ENCODE measurements at regions not wholly inside any gene's neighbourhood (a gene's known extent, or its start where the extent isn't known, plus 50 kb on each side); places are given as distances from the start of the nearest gene placed in this dataset.

GRCh38 chr9:17955409-17955808, 376.5 kb downstream of the SH3GL2 start:
- BruUV-seq (replicated peaks) = no TSS peak
- 4% methylated on average over 2 of the region's 2 CpGs for WGBS (ENCODE audit: insufficient coverage, insufficient replicate concordance, low lambda C conversion rate, missing lambda C conversion rate)
- in situ Hi-C loops (cut with MboI) = no loop called here

GRCh38 chr9:17958363-17958762, 379.5 kb downstream of the SH3GL2 start:
- intact Hi-C loops (cut with micrococcal nuclease; ENCODE audit: unreplicated experiment) (no loop called here), in situ Hi-C loops (cut with MboI) (no loop called here)
- Histone ChIP-seq H4K20me1 (ENCODE audit: control insufficient read depth, insufficient read depth) (no peaks in the 10 kb centered on the region), H3K27me3 (replicated peaks in 1 of 2; ENCODE audit: control insufficient read depth in 2 of 2, insufficient read depth in 2 of 2, low read length in 1 of 2) (no peaks in the 10 kb centered on the region; a peak in 1 of 4 replicates), H3K79me2 (ENCODE audit: control insufficient read depth, insufficient read depth, low read length) (no peaks in the 10 kb centered on the region), H3K4me3 (no peak overlapping the region), H3K9ac (ENCODE audit: control insufficient read depth, insufficient read depth, low read length) (no peak overlapping the region), H3K27ac (ENCODE audit: control insufficient read depth, insufficient read depth) (no peak overlapping the region), H3K4me1 (ENCODE audit: control insufficient read depth, insufficient read depth, low read length) (no peaks in the 10 kb centered on the region), H2AFZ (ENCODE audit: control insufficient read depth, low read depth, low read length) (no peak overlapping the region), H3K4me2 (ENCODE audit: control insufficient read depth, insufficient read depth) (no peak overlapping the region), H3K36me3 (ENCODE audit: control insufficient read depth in 2 of 2, insufficient read depth in 2 of 2, low read length in 1 of 2) (no peaks in the 10 kb centered on the region), H3K9me3 (replicated peaks; ENCODE audit: control insufficient read depth, insufficient read depth, low read length) (no peaks in the 10 kb centered on the region)
- no peak for TF ChIP-seq EP300 (IDR thresholded peaks at IDR 0.05; ENCODE audit: borderline replicate concordance in 1 of 2, control insufficient read depth in 1 of 2, low read depth in 2 of 2, low read length in 2 of 2)
- TF ChIP-seq NR2C1 (IDR thresholded peaks at IDR 0.05) = no peak
- TF ChIP-seq, protein P1, sequence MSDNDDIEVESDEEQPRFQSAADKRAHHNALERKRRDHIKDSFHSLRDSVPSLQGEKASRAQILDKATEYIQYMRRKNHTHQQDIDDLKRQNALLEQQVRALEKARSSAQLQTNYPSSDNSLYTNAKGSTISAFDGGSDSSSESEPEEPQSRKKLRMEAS (IDR thresholded peaks at IDR 0.05; ENCODE audit: low read depth, low read length) = no peak
- CTCF ChIA-PET = no interaction called here
- RAD21 ChIA-PET (ENCODE audit: unreplicated experiment) = no interaction called here
- 19% methylated on average over 2 of the region's 2 CpGs for WGBS (ENCODE audit: insufficient coverage, insufficient replicate concordance, low lambda C conversion rate, missing lambda C conversion rate)
- ATAC-seq (no peak), FAIRE-seq (no peak), DNase-seq (ENCODE audit: low read depth, low spot score) (no peak)
- BruUV-seq (replicated peaks) = no TSS peak
- SMC1A ChIA-PET (ENCODE audit: uncharacterized antibody, unreplicated experiment) = no interaction called here
- POLR2A ChIA-PET = no interaction called here

More at GRCh38 chr9:17955409-17955808, 376.5 kb downstream of the SH3GL2 start:
- Histone ChIP-seq H3K27ac (ENCODE audit: control insufficient read depth, insufficient read depth) (no peak overlapping the region), H3K9ac (ENCODE audit: control insufficient read depth, insufficient read depth, low read length) (no peak overlapping the region), H3K4me2 (ENCODE audit: control insufficient read depth, insufficient read depth) (no peak overlapping the region), H3K4me3 (no peak overlapping the region), H3K9me3 (replicated peaks; ENCODE audit: control insufficient read depth, insufficient read depth, low read length) (no peaks in the 10 kb centered on the region), H2AFZ (ENCODE audit: control insufficient read depth, low read depth, low read length) (no peak overlapping the region), H3K36me3 (ENCODE audit: control insufficient read depth in 2 of 2, insufficient read depth in 2 of 2, low read length in 1 of 2) (no peaks in the 10 kb centered on the region), H4K20me1 (ENCODE audit: control insufficient read depth, insufficient read depth) (no peaks in the 10 kb centered on the region), H3K4me1 (ENCODE audit: control insufficient read depth, insufficient read depth, low read length) (no peaks in the 10 kb centered on the region), H3K27me3 (replicated peaks in 1 of 2; ENCODE audit: control insufficient read depth in 2 of 2, insufficient read depth in 2 of 2, low read length in 1 of 2) (no peaks in the 10 kb centered on the region; a peak in 1 of 4 replicates), H3K79me2 (ENCODE audit: control insufficient read depth, insufficient read depth, low read length) (no peaks in the 10 kb centered on the region)
- intact Hi-C loops (cut with micrococcal nuclease; ENCODE audit: unreplicated experiment) = no loop called here
- POLR2A ChIA-PET = no interaction called here
- RAD21 ChIA-PET (ENCODE audit: unreplicated experiment) = no interaction called here
- CTCF ChIA-PET = no interaction called here
- SMC1A ChIA-PET (ENCODE audit: uncharacterized antibody, unreplicated experiment) = no interaction called here
- no peak for FAIRE-seq
- ATAC-seq = no peak
- no peak for TF ChIP-seq CREB1 (IDR thresholded peaks at IDR 0.05; ENCODE audit: low read depth)
- DNase-seq (ENCODE audit: low read depth, low spot score) = no peak
